ENCODE measurements at regions not wholly inside any gene's neighbourhood (a gene's known extent, or its start where the extent isn't known, plus 50 kb on each side); places are given as distances from the start of the nearest gene placed in this dataset.

DNA sequence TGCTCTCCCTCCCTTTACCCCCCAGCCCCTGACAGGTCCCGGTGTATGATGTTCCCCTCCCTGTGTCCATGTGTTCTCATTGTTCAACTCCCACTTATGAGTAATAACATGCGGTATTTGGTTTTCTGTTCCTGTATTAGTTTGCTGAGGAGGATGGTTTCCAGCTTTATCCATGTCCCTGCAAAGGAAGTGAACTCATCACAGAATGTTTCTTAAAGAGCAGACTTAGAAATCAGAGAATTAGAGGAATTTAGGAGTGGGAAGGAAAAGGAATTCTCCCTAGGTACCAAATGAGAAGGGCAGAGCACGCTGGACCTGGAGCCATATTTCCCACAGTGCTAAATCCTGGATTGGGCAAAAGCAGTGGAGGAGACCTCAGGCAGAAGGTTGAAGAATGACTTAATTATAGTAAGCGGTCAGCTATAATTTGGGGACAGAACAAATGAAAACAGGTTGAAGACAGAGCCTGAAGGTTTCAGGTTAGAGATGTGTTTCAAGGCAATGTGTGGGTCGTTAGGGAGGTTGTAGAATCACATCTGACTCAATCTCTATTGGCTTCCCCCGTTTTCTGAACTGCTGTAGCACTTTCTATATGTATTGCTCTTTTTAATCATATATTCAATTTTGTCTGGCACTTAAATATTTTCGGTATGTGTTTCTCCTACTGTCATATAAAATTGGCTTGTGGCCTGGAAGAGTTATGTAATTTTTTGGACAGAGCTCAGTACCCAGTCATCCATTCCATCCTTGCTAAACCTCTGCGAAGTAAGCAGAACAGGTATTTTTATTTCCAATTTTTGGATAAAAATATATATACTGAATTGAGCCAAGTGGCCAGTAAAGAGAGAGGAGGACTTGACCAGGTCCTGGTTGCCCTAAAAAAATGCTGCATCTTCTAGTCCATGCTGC, 210.5 kb upstream of the KLF6 start:
- no peak for DNase-seq (ENCODE audit: extremely low read depth, low read depth)

- DNase-seq (ENCODE audit: extremely low read depth, low read depth): no peak
These were observed 207.6 kb upstream of the KLF6 start for GRCh38 chr10:3992382-3993178.

DNA sequence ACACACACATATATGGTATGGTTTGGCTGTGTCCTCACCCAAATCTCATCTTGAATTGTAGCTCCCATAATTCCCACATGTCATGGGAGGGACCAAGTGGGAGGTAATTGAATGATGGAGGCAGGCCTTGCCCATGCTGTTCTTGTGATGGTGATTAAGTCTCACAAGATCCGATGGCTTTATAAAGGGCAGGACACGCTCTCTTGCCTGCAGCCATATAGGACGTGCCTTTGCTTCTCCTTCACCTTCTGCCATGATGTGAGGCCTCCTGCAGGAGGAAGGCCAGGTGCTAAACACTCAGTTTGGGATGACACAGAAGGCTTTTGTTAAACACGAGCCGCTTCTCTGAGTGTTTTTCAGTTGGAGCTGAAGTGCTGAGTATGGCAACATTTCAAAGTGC, 205.3 kb upstream of the KLF6 start:
- no peak for DNase-seq (ENCODE audit: extremely low read depth, low read depth)

- no peak for DNase-seq (ENCODE audit: extremely low read depth, low read depth)
These were observed 202.3 kb upstream of the KLF6 start for GRCh38 chr10:3987143-3987974.

DNA sequence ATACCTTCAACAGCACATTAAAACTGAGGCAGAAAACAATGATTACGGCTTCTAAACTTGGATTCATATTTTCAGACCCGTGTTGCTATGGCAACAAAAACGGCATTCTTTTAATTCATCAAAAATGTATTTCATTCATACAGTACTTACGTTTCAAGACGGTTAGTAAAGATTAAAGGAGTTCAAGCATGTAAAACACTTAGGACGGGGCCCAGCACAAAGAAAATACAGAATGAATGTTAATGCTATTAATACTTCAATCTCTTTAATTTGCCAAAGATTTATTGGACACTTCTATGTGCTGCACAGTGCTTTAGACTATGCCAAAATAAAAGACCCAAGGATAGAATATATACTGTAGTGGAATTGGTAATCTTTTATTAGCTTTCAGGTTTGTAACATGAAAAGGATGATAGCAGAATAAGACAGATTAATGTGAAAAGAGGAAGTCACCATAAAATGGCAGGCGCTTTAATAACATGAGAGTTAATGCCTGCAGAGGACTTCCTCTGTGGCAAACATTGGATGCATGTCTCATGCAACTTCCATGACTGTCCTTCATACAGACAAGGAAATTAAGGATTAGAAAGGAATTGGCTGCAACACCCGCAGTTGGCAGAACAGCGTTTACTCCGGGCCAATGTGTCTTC, 201.6 kb upstream of the KLF6 start:
- no peak for DNase-seq (ENCODE audit: extremely low read depth, low read depth)

DNA sequence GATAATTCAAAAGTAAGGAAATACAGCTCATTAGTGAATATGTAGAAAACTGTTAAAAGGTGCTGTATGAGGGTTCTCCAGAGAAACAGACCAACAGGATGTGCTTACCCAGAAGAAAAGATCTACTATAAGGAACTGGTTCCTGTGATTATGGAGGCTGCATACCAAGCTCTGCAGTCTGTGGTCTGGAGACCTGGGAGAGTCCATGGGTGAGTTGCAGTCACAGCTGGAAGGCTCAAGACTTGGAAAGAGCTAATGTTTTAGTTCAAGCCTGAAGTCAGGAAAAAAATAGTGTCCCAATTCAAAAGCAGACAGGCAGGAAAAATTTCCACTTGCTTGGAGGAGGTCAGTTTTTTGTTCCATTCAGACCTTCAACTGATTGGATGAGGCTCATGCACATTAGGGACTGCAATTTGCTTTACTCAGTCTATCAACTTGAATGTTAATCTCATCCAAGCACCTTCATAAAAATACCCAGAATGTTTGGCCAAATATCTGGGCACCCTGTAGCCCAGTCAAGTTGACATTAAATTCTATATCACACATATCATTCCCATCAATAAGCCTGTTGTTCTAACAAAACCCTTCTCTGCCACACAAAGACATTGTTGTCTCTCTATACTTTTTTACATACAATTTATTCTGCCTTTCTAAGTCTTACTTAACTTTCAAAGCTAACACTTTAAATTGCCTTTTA, 197.9 kb upstream of the KLF6 start:
- no peak for DNase-seq (ENCODE audit: extremely low read depth, low read depth)

- DNase-seq (ENCODE audit: extremely low read depth, low read depth): no peak
These were observed 196.3 kb upstream of the KLF6 start for GRCh38 chr10:3981300-3981699.

GRCh38 chr10:3980660-3981059, 195.7 kb upstream of the KLF6 start:
- DNase-seq (ENCODE audit: extremely low read depth, low read depth): no peak

DNA sequence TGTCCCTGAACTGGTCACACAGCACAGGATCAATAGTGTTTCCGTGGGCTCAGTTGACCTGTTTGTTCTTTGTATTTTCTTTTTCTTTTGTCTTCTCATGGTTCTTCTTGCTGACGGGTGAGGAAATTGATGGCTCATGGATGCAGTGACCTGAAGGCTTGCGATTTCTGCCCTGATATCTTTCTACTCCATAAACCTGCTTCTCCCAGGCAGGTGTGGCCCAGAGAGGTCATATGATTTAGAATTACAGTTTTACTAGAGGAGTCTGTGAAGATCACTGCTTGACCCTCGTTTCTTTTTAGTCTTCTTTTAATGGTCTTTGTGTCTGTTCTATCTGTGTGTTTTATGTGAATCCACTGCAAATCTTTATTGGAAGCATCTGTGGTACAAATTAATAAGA, 195.1 kb upstream of the KLF6 start:
- no peak for DNase-seq (ENCODE audit: extremely low read depth, low read depth)

DNA sequence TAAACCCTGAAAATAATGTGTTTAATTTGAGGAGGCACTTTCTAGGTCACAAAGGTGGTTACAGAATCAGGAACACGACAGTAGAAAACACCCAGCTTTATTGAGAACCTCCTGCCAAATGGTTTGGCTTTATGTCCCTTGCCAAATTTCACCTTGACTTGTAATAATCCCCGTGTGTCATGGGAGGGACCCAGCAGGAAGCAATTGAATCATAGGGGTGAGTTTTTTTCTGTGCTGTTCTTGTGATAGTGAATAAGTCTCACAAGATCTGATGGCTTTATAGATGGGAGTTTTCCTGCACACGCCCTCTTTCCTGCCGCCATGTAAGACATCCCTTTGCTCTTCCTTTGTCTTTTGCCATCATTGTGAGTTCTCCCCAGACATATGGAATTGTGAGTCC, 193.8 kb upstream of the KLF6 start:
- DNase-seq (ENCODE audit: extremely low read depth, low read depth): no peak

DNA sequence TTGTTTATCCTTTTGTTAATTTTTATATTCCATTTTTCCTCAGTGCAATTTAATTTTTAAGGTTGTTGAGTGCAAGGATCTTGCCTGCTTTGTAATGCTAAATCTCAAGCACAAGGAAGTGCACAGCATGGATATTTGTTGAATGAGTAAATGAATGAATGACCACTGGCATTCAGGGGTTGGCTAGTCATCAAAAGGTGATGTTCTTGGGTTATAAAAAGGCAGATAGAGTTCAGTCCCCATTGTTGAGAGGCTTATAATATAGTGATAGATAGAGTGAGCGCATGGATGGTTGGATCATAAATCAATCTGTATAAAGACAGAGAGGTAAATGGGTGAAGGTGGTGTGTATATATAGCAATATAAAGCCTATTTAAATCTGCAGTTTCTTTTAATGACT, 193.2 kb upstream of the KLF6 start:
- no peak for DNase-seq (ENCODE audit: extremely low read depth, low read depth)

DNA sequence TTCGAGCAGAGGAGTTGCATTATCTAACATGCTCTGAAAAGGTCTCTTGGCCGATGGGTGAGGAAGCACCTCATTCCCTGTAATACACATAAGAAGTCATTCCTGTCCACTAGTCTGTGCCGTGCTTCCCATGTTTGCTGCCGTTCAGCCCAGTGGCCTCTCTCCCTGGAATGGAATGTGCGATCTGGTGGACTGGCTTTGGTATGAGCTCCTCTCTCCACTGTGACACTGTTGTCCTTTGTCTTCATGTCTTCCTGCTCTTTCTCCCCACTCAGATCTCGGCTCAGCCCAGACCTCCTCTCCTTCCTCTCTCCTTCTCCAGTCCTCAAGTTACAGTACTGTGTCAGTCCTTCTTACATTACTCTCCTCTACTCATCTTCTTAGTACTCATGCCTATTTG, 192.8 kb upstream of the KLF6 start:
- no peak for DNase-seq (ENCODE audit: extremely low read depth, low read depth)

DNA sequence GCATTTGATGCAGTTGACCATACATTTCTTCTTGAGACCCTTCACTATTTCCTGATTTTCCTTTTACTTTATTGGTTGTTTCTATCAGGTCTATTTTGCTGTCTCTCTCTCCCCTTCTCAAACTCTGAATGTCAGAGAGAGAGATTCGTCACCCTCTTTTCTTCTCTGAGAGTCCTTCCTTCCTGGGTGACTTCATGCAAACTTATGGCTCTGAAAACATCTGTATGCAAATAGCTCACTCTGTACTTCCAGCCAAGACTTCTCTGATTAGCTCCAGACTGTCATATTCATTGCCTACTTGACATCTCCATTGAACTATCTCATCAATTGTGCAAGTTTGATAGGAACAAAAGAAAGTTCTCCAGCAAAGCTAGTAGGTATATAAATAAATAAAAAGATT, 191.7 kb upstream of the KLF6 start:
- DNase-seq (ENCODE audit: extremely low read depth, low read depth): no peak

- DNase-seq (ENCODE audit: extremely low read depth, low read depth): no peak
These were observed 191.2 kb upstream of the KLF6 start for GRCh38 chr10:3976171-3976570.

DNA sequence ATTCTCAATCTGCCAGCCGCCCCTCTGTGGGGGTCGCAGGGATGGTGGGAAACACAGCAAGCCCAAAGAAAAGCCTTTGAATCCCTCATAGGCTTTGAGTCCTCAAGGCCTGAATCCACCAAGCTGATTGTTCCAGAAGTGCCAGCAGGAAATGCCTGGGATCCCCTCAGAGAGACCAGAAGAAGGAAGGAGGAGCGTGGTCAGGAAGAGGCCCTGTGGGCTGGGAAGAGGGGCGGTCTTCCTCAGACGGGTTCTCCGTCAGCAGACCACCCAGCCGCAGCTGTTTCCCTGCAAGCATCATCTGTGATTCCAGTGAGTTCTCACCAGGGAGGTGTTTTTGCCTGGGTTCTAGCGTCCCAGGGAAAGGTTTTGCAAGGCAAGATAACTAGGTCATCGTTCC, 190.0 kb upstream of the KLF6 start:
- DNase-seq (ENCODE audit: extremely low read depth, low read depth): no peak

GRCh38 chr10:3972460-3973301, 187.7 kb upstream of the KLF6 start:
- DNase-seq (ENCODE audit: extremely low read depth, low read depth): no peak

- DNase-seq (ENCODE audit: extremely low read depth, low read depth): no peak
These were observed 186.7 kb upstream of the KLF6 start for GRCh38 chr10:3971713-3972112.

DNA sequence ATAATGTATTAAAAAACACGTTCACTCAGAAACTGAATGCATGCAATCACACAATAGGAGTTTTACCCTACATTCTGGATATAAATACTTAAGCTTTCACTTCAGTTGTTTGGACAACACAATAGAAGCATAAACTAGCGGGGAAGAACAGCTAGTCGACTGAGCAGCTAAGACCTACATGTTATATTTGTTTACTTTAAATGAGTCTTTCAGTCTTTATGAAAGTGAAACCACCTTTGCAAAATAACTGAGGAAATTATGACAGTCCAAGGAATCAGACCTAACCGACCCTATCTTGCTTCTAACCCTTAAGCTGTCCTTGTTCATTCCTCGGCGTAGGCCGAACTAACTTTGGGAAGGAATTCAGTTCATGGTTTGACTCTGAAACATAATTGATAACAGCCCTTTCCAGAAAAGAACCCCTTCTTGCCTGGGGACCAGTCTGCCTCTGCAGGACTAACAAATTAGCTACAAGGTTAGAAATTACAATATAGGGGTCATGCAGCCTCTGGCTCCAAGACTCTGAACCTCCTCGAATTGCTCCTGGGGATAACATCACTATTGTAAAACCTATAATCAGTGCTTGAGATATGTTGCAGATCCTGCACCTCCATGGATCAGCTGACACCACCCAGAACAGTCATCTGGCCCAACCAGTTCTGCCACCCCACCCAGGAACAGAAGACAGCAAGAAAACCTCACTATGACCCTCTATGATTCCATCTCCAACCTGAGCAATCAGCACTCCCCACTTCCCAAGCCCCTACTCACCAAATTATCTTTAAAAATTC, 185.1 kb upstream of the KLF6 start:
- no peak for DNase-seq (ENCODE audit: extremely low read depth, low read depth)

Measured in NCI-H460 (cell line).